ENCODE measurements at regions not wholly inside any gene's neighbourhood (a gene's known extent, or its start where the extent isn't known, plus 50 kb on each side); places are given as distances from the start of the nearest gene placed in this dataset.

GRCh38 chr13:89057274-89057673 is 1386.1 kb downstream of the SLITRK5 start:
- no peaks in the 10 kb centered on the region for H3K4me1 ChIP-seq
- H3K27ac ChIP-seq = no peak overlapping the region
- H3K9me3 ChIP-seq = no peaks in the 10 kb centered on the region
- H3K4me3 ChIP-seq = no peak overlapping the region
- no peak overlapping the region for H3K4me2 ChIP-seq
- no peak for DNase-seq (ENCODE audit: low read depth in 1 of 2, low spot score in 1 of 2)
- ChIA-PET POLR2A (no interaction called here), CTCF (no interaction called here)
- no peak for ATAC-seq
- no peak for TF ChIP-seq HEYL (CRISPR knock-in tag; IDR thresholded peaks at IDR 0.05)
- TF ChIP-seq MAZ (IDR thresholded peaks at IDR 0.05; ENCODE audit: borderline replicate concordance, low read depth, low read length) = no peak
- TF ChIP-seq HOXA7 (CRISPR knock-in tag; IDR thresholded peaks at IDR 0.05) = no peak
- no peak for TF ChIP-seq KDM1A (IDR thresholded peaks at IDR 0.05; ENCODE audit: low read depth)
- TF ChIP-seq CEBPB (IDR thresholded peaks at IDR 0.05) = no peak
- TF ChIP-seq, protein P1, sequence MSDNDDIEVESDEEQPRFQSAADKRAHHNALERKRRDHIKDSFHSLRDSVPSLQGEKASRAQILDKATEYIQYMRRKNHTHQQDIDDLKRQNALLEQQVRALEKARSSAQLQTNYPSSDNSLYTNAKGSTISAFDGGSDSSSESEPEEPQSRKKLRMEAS (IDR thresholded peaks at IDR 0.05) = no peak
- TF ChIP-seq ZFP36 (IDR thresholded peaks at IDR 0.05; ENCODE audit: borderline replicate concordance, partially characterized antibody) = no peak
- TF ChIP-seq PBX3 (IDR thresholded peaks at IDR 0.05) = no peak
- no peak for TF ChIP-seq CHD2 (IDR thresholded peaks at IDR 0.05; ENCODE audit: low read length, partially characterized antibody)
- no peak for FAIRE-seq

GRCh38 chr13:89057862-89058261 is 1386.7 kb downstream of the SLITRK5 start:
- ChIA-PET POLR2A (no interaction called here), CTCF (no interaction called here)
- Histone ChIP-seq H3K4me1 (no peaks in the 10 kb centered on the region), H3K9me3 (no peaks in the 10 kb centered on the region), H3K27ac (no peak overlapping the region), H3K4me3 (no peak overlapping the region), H3K4me2 (no peak overlapping the region)
- DNase-seq (ENCODE audit: low read depth in 1 of 2, low spot score in 1 of 2) = no peak
- no peak for ATAC-seq
- 60% methylated on average over 3 of the region's 3 CpGs for WGBS (ENCODE audit: missing lambda C conversion rate)
- FAIRE-seq = no peak
- TF ChIP-seq BCL3 (IDR thresholded peaks at IDR 0.05) (no peak), FOXS1 (CRISPR knock-in tag; IDR thresholded peaks at IDR 0.05) (no peak), CHD4 (IDR thresholded peaks at IDR 0.05; ENCODE audit: borderline replicate concordance) (no peak), PBX3 (IDR thresholded peaks at IDR 0.05) (no peak), RCOR1 (IDR thresholded peaks at IDR 0.05; ENCODE audit: low read depth, low read length) (no peak), SREBF2 (IDR thresholded peaks at IDR 0.05) (no peak), CEBPB (IDR thresholded peaks at IDR 0.05) (no peak), MAFK (IDR thresholded peaks at IDR 0.05; ENCODE audit: partially characterized antibody) (no peak), POLR2AphosphoS2 (conservative IDR thresholded peaks at IDR 0.05; ENCODE audit: low read length) (no peak), ZNF302 (CRISPR knock-in tag; IDR thresholded peaks at IDR 0.05) (no peak), PHF8 (IDR thresholded peaks at IDR 0.05; ENCODE audit: borderline replicate concordance, low read depth) (no peak)

DNA sequence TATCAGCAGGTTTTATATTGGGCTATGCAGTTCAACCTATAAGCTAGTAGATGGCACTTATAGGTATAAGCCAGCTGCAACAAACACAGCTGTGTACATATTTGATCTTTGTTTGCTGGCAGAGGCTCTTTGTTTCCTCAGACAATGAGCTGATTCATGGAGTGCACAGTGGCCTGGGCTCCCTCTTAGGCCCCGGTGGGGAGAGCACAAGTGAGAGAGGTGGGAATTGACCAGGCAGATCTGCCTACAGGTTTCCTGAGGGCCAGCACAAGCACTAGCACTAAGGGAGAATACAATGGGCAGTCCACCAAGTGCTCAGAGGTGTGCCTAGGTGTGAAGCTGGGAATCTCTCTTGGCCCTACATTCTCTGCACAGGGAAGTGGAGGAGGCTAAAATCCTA is 1390.7 kb downstream of the SLITRK5 start:
- WGBS (ENCODE audit: missing lambda C conversion rate) = 0% methylated on average over 1 of the region's 1 CpG
- ATAC-seq (no peak), FAIRE-seq (no peak), DNase-seq (ENCODE audit: low read depth in 1 of 2, low spot score in 1 of 2) (no peak)
- Histone ChIP-seq H3K4me3 (no peak overlapping the region), H3K27ac (no peak overlapping the region), H3K4me2 (no peak overlapping the region), H3K4me1 (no peaks in the 10 kb centered on the region), H3K9me3 (no peaks in the 10 kb centered on the region)
- TF ChIP-seq POLR2AphosphoS2 (conservative IDR thresholded peaks at IDR 0.05; ENCODE audit: low read length) = no peak
- TF ChIP-seq FOSL2 (IDR thresholded peaks at IDR 0.05) = no peak
- no peak for TF ChIP-seq FOSL2 (CRISPR knock-in tag; IDR thresholded peaks at IDR 0.05)
- no peak for TF ChIP-seq ZFP36 (IDR thresholded peaks at IDR 0.05; ENCODE audit: borderline replicate concordance, partially characterized antibody)
- no peak for TF ChIP-seq NR3C1 (IDR thresholded peaks at IDR 0.05)
- no peak for TF ChIP-seq RAD21 (conservative IDR thresholded peaks at IDR 0.05 in 1 of 2, IDR thresholded peaks at IDR 0.05 in 1 of 2)
- no peak for TF ChIP-seq HOXA7 (CRISPR knock-in tag; IDR thresholded peaks at IDR 0.05)
- TF ChIP-seq ESRRA (IDR thresholded peaks at IDR 0.05; ENCODE audit: borderline replicate concordance, low read length) = no peak
- no peak for TF ChIP-seq ZNF302 (CRISPR knock-in tag; IDR thresholded peaks at IDR 0.05)
- TF ChIP-seq RARB (CRISPR knock-in tag; IDR thresholded peaks at IDR 0.05) = no peak
- TF ChIP-seq HEYL (CRISPR knock-in tag; IDR thresholded peaks at IDR 0.05) = no peak
- no peak for TF ChIP-seq RFX5 (IDR thresholded peaks at IDR 0.05)
- no peak for TF ChIP-seq POLR2A (IDR thresholded peaks at IDR 0.05; ENCODE audit: low read length)
- TF ChIP-seq TP53 (CRISPR knock-in tag; IDR thresholded peaks at IDR 0.05) = no peak
- no peak for TF ChIP-seq SREBF2 (IDR thresholded peaks at IDR 0.05)
- TF ChIP-seq SMC3 (IDR thresholded peaks at IDR 0.05) = no peak
- no peak for TF ChIP-seq BCL3 (IDR thresholded peaks at IDR 0.05)
- POLR2A ChIA-PET = no interaction called here
- CTCF ChIA-PET = no interaction called here
